ENCODE measurements at regions not wholly inside any gene's neighbourhood (a gene's known extent, or its start where the extent isn't known, plus 50 kb on each side); places are given as distances from the start of the nearest gene placed in this dataset.

DNA sequence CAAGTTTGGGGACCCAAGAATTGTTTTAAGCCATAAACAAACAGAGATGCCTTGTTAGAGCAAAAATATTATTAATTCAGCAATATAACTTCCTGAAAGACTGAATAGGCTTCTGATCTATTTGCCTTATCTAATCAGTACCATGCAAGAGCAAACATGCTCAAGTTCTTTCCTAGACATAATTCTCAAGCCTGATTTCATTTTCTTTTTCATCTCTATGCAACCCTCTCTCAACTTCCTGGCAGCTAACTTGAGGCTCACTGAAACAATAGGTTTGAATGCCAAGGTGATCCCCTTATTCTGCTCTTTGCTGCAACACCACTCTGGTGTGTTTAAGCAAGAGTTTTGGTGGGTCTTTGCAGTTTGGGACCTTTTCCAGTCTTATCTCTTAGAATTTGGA is 230.9 kb upstream of the CD96 start:
- POLR2A ChIA-PET = no interaction called here

DNA sequence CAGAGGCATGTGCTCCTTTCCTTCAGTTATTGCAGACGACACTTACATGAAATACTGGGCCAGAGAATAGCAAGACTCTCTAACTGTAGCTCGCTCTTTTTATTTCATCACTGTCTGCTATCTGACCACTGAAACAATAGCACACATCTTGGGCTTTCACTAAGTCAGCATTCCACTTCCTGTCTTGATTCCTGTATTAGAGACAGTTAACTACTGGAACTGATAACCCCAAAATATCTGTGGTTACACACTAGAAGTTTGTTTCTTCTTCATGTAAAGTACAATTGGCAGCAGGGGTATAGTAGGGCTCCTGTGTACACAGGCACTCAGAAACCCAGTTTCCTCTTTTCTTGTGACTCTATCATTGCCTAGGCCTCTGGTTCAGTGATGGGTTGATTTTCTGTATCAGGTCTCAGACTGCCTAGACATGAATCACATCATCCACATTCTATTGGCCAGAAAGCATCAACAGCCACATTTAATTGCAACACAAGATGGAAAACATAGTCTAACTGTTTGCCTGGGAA is 230.2 kb upstream of the CD96 start:
- POLR2A ChIA-PET = no interaction called here
- CTCF ChIA-PET = no interaction called here

More for the DNA sequence above, 230.9 kb upstream of the CD96 start:
- CTCF ChIA-PET = no interaction called here

DNA sequence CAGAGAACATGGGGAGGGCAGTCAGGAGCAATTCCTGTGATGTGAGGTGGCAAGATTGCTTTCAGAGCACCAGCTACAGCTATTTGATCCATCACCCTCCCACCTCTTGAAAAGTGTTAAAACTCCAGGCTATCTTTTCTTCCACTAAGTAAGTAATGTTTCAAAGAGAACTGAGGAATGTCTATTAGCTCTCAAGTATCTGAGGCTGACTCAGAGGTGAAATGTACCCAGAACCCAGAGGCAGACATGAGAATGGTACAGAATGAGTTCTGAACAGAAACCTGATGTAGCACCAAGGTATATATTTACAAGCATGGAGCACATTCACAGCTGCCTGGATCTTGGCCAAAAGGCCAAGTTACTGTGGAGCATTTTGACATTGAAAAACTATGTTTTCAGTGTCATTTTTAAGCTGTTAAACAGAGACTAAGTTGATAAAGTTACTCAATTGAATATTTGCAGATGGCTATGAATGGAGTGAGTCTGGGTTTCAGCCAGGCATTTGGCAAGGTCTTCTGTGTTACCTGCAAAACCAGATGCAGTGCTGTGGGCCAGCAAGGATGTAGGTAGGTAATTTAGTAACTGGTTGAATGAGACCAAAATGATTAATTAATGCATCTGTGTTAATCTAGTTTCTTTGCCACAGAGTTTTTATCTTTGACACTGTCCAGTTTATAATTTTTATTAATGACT is 227.7 kb upstream of the CD96 start:
- CTCF ChIA-PET = no interaction called here

DNA sequence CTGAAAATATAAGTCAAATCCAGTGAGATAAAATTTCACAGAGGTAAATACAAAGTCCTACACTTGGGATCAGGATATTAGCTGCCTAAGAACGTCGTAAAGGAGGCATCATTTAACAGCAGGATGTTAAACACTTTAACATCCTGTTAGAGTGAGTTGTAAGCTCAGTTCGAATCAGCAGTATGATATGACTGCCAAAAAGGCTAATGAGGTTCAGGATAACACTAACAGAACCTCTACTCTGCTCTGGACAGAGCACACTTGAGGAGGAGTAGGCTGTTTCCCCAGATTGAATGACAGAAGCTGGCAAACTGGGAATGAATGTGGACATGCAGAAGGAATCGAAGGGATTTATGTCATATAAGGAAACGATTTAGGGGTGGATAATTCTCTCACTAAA is 227.1 kb upstream of the CD96 start:
- POLR2A ChIA-PET = no interaction called here
- CTCF ChIA-PET = no interaction called here

More for the DNA sequence above, 227.7 kb upstream of the CD96 start:
- POLR2A ChIA-PET = no interaction called here

DNA sequence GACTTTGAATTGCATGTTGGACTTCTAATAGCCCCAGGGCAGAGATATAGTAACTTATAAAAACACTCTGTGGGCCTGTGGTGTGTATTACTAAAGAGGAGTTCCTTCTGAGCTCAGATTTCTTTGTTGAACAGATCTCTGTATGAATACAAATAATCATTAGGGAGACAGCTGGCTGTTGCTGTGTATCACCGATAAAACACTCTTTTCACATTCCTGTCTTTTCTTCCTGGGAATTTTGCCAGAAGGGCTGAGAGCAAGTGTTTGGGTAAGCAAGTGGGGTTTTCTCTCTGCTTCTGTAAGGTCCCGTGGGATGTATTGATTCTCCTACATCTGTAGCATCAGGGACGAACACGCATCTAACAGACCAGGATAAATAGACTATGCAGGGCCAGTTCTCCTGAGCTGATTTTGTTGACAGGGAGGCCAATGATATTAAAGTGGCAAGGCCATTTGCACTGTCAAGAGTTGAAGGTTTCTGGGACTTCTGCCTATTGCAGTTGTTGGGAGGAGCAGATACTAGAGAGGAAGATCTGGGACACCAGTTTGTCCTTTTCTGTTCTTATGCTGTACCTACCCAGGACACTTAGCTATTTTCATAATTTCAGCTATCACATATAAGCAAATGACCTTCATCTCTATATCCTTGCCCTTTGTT is 225.9 kb upstream of the CD96 start:
- CTCF ChIA-PET = no interaction called here
- POLR2A ChIA-PET = no interaction called here

DNA sequence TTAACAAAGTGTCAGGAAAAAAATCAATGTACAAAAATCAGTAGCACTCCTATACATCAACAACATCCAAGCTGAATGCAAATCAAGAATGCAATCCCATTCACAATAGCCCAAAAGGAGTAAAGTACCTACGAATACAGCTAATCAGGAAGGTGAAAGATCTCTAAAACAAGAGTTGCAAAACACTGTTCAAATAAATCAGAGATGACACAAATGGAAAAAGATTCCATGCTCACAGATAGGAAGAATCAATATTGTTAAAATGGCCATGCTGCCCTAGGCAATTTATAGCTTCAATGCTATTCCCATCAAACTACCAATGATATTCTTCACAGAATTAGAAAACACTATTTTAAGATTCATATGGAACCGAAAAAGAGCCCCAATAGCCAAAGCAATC is 223.7 kb upstream of the CD96 start:
- ChIA-PET CTCF (no interaction called here), POLR2A (no interaction called here)

DNA sequence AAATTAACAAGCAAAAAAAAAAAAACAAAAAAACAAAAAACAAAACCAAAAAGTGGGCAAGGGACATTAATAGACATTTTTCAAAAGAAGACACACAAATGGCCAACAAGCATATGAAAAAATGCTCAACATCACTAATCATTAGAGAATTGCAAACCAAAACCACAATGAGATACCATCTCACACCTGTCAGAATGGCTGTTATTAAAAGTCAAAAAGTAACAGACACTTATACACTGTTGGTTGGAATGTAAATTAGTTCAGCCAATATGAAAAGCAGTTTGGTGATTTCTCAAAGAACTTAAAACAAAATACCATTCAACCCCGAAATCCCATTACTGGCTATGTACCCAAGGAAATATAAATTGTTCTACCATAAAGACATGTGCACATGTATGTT is 222.4 kb upstream of the CD96 start:
- ChIA-PET CTCF (no interaction called here), POLR2A (no interaction called here)

DNA sequence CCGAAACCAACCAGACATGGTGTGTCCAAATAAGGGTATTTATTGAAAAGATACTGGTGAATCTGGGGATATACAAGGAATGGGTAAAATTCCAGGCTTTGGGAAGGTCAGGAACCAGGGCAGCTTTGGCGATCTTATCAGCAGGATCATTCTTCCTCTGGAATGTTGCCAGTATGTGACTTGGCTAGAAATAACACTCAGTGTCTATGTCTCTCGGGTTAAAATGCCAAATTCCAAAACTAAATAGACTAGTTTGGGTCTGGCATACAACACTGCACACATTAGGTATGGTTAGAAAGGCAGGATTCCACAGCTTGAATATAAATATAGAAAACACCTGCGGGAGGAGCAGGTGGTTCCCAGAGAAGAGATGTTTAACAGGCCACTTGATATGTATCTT is 220.2 kb upstream of the CD96 start:
- ChIA-PET CTCF (no interaction called here), POLR2A (no interaction called here)

DNA sequence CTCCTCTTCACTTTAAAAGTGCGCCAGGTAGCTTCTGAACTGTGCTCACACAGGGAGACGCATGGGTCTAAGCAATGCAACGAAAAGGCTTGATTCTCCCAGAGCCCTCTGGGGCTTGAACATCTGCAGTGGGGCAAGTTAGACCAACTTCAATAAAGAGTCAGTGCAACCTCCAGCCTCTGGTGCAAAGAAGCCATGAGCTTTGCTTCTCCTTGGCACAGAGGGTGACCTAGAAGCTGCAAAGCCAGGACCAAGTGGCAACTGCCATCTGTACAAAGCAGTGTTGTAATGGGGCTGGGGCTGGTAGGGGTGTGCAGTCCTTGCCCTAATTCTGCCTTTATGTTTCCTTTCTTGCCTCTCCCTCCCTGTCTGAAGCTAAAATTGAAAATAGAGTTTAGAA is 219.0 kb upstream of the CD96 start:
- CTCF ChIA-PET = interaction anchor here (0.6 kb wide), 1 partner anchor 640 kb away, joined by 3 read pairs; no protein-coding TSS in a partner anchor
- POLR2A ChIA-PET = no interaction called here

DNA sequence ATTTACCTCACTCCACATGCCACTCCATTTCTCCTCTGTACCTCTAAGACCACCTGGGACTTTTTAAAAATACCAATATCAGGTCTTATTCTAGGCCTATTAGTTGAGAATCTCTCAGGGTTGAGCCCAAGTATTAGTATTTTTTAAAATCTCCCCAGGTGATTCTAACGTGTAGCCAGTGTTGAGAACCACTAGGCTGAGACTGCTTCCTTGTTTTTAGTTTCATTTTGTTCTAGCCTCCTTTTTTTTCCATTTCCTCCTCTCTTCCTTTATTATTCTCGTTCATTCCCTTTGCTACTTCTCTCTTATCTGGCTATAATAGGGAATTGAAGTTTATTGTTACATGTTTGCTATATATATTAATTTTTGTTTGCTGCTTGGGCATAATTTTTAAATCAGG is 217.8 kb upstream of the CD96 start:
- ChIA-PET POLR2A (no interaction called here), CTCF (no interaction called here)

DNA sequence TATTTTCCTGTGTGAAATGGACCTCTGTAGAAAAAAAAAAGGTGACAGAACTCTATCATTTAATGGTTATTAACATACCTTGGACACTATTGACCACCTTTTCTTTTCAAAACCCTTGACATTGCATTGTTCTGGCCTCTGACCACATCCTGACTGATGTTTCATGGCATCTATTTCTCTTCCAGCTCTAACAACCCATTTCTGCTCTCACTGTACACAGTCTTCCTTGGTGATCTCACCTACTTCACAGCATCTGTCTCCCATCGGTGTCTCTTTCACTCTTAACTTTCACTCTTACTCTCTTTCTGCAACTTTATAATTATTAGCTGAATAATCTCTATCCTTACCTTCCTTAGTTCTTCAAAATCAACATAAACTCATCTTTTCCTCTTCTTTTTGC is 217.4 kb upstream of the CD96 start:
- ChIA-PET CTCF (no interaction called here), POLR2A (no interaction called here)

DNA sequence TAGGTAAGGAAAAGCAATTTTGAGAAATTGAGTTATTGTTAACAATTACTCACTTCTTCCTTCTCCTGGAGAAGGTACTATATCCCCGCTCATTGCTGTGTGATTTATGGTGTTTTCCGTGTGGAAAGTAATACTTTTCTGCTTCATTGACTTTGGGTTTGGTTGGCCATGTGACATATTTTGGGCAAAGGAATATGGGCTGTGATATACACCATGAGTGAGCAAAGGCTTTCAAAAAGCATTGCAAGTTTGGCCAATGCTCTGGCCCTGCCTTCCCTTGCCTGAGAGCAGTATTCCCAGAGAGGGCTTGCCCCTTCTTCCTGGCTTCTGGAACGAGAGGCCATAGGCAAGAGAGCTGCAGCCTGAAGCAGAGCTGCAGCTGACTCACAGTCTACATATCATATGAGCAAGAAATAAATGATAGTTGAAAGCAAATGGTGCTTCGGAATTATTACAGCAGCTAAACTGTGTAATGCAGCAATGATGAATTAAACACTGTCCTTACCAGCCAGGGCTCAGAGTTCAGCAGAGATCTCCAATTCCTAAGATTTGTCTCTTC is 216.8 kb upstream of the CD96 start:
- ChIA-PET POLR2A (no interaction called here), CTCF (no interaction called here)

DNA sequence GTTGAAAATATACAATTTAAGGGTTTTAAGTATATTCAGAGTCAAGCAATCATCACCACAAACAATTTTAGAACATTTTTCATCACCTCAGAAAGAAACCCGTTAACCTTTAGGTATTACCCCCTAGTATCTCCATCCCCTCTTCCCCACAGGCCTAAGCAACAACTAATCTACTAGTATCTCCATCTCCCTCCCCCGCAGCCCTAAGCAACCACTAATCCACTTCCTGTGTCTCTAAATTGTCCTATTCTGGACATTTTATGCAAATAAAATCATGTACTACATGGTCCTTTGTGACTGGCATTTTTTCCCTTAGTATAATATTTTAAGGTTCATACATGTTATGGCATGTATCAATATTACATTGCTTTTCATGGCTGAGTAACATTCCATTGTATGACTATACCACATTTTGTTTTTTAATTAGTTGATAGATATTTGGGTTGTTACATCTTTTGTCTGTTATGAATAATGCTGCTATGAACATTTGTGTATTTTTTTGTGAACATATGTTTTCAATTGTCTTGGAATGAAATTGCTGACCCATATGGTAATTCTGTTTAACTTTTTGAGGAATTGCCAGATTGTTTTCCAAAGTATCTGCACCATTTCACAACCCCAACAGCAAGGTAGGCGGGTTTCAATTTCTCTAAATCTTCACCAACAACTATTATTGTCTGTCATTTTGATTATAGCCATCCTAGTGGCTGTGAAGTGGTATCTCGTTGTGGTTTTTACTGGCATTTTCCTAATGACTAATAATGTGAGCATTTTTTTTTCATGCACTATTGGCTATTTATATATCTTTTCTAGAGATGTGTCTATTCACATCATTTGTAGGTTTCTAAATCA is 215.6 kb upstream of the CD96 start:
- CTCF ChIA-PET = no interaction called here
- POLR2A ChIA-PET = no interaction called here

DNA sequence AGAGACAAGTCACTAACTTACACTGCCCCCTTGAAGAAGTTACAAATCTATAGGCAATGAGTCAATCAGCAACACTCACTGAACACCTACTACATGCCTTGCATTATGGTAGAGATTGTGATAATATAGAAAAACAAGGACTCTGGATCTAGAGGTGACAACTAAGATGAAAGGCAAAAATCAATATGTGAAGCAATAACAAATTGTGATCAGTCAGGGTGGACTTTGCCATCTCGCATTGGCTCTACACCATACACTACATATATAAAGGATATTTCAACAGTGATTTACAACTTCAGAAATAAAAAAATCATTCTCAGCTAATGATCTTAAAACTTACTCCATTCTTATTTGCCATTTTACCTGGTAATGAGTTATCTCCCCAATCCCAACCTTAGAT is 210.7 kb upstream of the CD96 start:
- ChIA-PET POLR2A (no interaction called here), CTCF (no interaction called here)

DNA sequence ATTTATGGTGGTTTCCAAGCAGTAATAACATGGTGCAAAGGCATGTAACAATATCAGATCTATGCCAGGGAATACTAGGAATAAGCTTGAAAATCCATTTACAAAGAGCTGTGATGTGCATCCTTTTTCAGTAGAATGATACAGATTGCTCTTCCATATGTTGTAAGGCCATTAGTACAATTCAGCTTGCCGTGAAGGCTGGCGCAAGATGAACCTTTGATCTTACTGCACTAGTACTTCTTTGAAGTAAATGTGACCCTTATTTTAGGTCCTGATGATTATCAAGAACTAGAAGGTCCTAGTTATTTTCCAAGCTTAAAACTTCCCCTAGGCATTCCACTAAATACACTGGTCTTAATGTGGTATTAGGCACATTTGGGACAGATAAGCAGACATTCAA is 210.1 kb upstream of the CD96 start:
- CTCF ChIA-PET = no interaction called here
- POLR2A ChIA-PET = no interaction called here

DNA sequence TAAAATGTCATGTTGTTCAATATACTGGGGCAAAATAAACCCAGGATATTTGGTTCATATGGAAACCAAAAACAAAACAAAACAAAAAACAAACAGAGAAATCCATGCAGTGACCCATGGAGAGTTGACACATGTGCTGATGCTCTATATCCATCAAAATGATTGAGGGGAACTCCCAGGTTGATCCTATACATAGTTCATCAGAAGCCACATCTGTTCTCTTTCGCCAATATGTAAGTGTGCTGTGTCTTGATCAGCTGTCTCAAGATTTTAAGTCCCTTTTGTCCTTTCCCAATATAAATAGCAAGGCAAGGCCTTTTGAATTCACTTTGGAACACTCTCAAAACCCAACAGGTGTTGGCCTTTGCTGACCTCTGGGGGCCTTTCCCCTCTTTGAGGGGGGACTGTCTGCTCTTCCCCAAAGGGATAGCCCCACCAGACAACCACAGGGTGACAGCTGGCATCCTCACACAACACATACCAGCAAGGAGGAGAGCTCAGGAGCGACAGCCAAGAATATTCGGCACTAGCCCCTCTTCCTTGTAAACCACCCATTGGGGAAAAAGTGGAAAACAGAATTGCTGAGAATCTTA is 209.4 kb upstream of the CD96 start:
- ChIA-PET CTCF (no interaction called here), POLR2A (no interaction called here)

DNA sequence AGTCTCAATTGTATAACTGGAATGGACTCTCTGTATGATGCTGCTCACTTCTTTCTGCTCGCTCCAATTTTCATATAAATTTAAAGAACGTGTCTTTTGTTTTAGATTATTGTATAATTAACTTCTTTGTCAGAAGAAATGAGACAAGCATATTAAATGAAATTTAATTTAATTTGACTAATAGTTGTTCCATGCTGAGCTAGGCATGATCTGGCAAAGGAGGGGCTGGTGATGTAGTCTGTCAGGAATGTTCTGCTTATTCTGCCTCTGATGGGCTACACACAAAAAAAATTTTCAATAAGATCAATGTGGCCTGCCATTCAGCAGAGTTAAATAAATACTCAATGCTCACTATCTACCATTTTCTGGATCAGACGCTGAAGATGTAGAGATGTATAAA is 208.4 kb upstream of the CD96 start:
- ChIA-PET POLR2A (no interaction called here), CTCF (no interaction called here)

DNA sequence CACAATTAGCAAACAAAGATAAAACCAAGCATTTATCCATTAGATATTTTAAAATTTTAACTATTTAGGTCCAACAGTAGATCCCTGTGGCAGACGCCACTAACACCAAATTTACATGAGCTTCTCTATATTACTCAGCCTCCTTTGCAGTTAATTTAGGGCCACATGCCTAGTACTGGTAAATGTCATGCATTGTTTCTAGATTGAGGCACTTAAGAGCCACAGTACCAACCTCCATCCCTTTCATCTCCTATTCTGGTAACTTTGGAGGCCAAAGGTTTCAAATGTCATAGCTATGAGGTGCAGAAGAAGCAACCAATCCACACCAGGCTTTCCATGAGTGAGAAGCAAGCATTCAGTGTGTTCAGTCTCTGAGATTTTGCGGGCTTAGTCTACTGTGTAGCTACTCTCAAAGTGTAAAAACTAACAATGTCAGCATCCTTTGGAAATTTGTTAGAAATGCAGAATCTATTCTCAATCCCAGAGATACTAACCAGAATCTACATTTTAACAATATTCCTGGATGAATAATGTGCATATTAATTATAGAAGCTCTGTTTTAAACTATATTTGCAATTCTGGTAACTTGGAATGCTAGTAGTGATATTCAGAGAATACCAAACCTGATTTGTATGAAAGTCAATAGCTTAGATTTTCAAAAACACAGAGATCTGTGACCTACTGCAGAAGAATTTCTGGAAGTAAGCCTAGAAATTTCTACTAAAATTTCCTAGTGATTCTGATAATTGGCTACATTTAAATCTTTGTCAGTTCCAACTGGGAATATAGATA is 206.3 kb upstream of the CD96 start:
- POLR2A ChIA-PET = interaction anchor here (0.6 kb wide), 1 partner anchor 208 kb away, joined by 3 read pairs; no protein-coding TSS in a partner anchor

DNA sequence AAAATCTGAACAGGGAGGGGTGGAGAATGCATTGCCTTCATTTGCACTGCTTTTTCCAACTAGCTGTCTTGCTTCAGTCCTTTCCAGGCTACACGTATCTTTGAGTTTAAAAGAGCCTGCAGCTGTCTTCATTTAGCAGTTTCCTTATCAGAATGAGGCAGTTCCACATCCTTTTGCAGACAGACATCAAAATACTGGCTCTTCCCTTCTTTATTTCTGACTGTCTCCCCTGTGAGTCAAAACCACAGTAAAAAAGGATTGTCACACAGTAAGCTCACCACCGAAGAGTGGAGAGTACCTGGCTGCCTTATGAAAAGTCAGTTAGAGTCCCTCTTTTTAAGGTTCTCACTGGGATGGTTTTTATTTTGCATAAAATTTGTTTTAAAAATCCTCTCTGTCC is 205.5 kb upstream of the CD96 start:
- POLR2A ChIA-PET = no interaction called here

More for the DNA sequence above, 206.3 kb upstream of the CD96 start:
- CTCF ChIA-PET = no interaction called here

More for the DNA sequence above, 205.5 kb upstream of the CD96 start:
- CTCF ChIA-PET = no interaction called here

Data from activated CD8-positive, alpha-beta memory T cell treated with anti-CD3 and anti-CD28 coated beads for 36 hours (primary cell).